ENCODE measurements at regions not wholly inside any gene's neighbourhood (a gene's known extent, or its start where the extent isn't known, plus 50 kb on each side); places are given as distances from the start of the nearest gene placed in this dataset.

- no peaks in the 10 kb centered on the region for H4K20me1 ChIP-seq (ENCODE audit: insufficient read depth, low read length)
- TF ChIP-seq PLSCR1 (CRISPR knock-in tag; IDR thresholded peaks at IDR 0.05; ENCODE audit: borderline replicate concordance) (no peak), HMG20B (CRISPR knock-in tag; conservative IDR thresholded peaks at IDR 0.05) (no peak), ZNF124 (CRISPR knock-in tag; IDR thresholded peaks at IDR 0.05) (no peak)
- H3K4me1 ChIP-seq (ENCODE audit: insufficient read depth, low read length), result no peaks in the 10 kb centered on the region
- ATAC-seq (no peak), FAIRE-seq (no peak), DNase-seq (ENCODE audit: low spot score) (no peak)
- CTCF ChIA-PET (ENCODE audit: low intra/inter-chr PET ratio, low total read pairs), result no interaction called here
- H3K27ac ChIP-seq (ENCODE audit: extremely low read length, insufficient read depth, low read length), result no peak overlapping the region
- POLR2A ChIA-PET, result no interaction called here
- no peaks in the 10 kb centered on the region for H3K36me3 ChIP-seq (replicated peaks in 1 of 2; ENCODE audit: control insufficient read depth in 1 of 2, insufficient read depth in 2 of 2, low read length in 2 of 2)
- intact Hi-C loops (cut with micrococcal nuclease; ENCODE audit: unreplicated experiment), result no loop called here
- no TSS peak for BruUV-seq (replicated peaks)
- in situ Hi-C loops (cut with HindIII; ENCODE audit: extremely low pct_ligation_motif_present, low pct_unique_long_range_greater_than_20kb), result no loop called here
- H3K4me2 ChIP-seq (ENCODE audit: low read depth, low read length), result no peak overlapping the region
- H3K79me2 ChIP-seq (ENCODE audit: insufficient read depth, low read length), result no peaks in the 10 kb centered on the region
- H3K4me3 ChIP-seq (replicated peaks in 1 of 3; ENCODE audit: insufficient read depth in 1 of 3, low read depth in 2 of 3, low read length in 3 of 3), result no peak overlapping the region
- WGBS (ENCODE audit: low lambda C conversion rate), result 33% methylated on average over 4 of the region's 4 CpGs
- H3K9me3 ChIP-seq (ENCODE audit: low read length), result 0 out of 2 replicates have a peak, but pooled peaks cover 5% of the 10 kb centered on the region
- no peak overlapping the region for H2AFZ ChIP-seq (ENCODE audit: low read length)
- H3K9ac ChIP-seq (ENCODE audit: insufficient read depth, low read depth, low read length), result no peak overlapping the region
- H3K27me3 ChIP-seq (ENCODE audit: control insufficient read depth in 1 of 2, insufficient read depth in 2 of 2, low read length in 2 of 2), result no peaks in the 10 kb centered on the region
These were observed 530.5 kb downstream of the MTRR start for GRCh38 chr5:8399471-8399870.

- intact Hi-C loops (cut with micrococcal nuclease; ENCODE audit: unreplicated experiment), result no loop called here
- no peak for FAIRE-seq
- no peak overlapping the region for H3K4me3 ChIP-seq (replicated peaks in 1 of 3; ENCODE audit: insufficient read depth in 1 of 3, low read depth in 2 of 3, low read length in 3 of 3)
- 8% methylated on average over 2 of the region's 2 CpGs for WGBS (ENCODE audit: low lambda C conversion rate)
- DNase-seq (ENCODE audit: low spot score), result no peak
- peaks cover 18% of the 10 kb centered on the region; the same call in 1 of the 2 replicates for H3K9me3 ChIP-seq (ENCODE audit: low read length)
- H3K9ac ChIP-seq (ENCODE audit: insufficient read depth, low read depth, low read length), result no peak overlapping the region
- H3K79me2 ChIP-seq (ENCODE audit: insufficient read depth, low read length), result no peaks in the 10 kb centered on the region
- no peak overlapping the region for H3K4me2 ChIP-seq (ENCODE audit: low read depth, low read length)
- no peaks in the 10 kb centered on the region for H3K27me3 ChIP-seq (ENCODE audit: control insufficient read depth in 1 of 2, insufficient read depth in 2 of 2, low read length in 2 of 2)
- H3K27ac ChIP-seq (ENCODE audit: extremely low read length, insufficient read depth, low read length), result no peak overlapping the region
- POLR2A ChIA-PET, result no interaction called here
- in situ Hi-C loops (cut with HindIII; ENCODE audit: extremely low pct_ligation_motif_present, low pct_unique_long_range_greater_than_20kb), result no loop called here
- no peak for TF ChIP-seq NFKBIZ (CRISPR knock-in tag; IDR thresholded peaks at IDR 0.05)
- no peak for TF ChIP-seq ZNF629 (CRISPR knock-in tag; conservative IDR thresholded peaks at IDR 0.05)
- TF ChIP-seq TEAD2 (CRISPR knock-in tag; IDR thresholded peaks at IDR 0.05), result no peak
- TF ChIP-seq MIXL1 (CRISPR knock-in tag; IDR thresholded peaks at IDR 0.05), result no peak
- TF ChIP-seq MXI1 (IDR thresholded peaks at IDR 0.05; ENCODE audit: borderline replicate concordance, low read depth, low read length), result no peak
- no peak for TF ChIP-seq PHB2 (IDR thresholded peaks at IDR 0.05; ENCODE audit: partially characterized antibody)
- no peak for TF ChIP-seq ZFAT (CRISPR knock-in tag; conservative IDR thresholded peaks at IDR 0.05)
- no peak for TF ChIP-seq ZNF772 (CRISPR knock-in tag; IDR thresholded peaks at IDR 0.05)
- no peak for TF ChIP-seq CAMTA2 (CRISPR knock-in tag; IDR thresholded peaks at IDR 0.05; ENCODE audit: borderline replicate concordance)
- TF ChIP-seq RBM39 (IDR thresholded peaks at IDR 0.05; ENCODE audit: low read depth, low read length, poor library complexity, severe bottlenecking), result no peak
- no peak for TF ChIP-seq ZNF576 (CRISPR knock-in tag; IDR thresholded peaks at IDR 0.05)
- no peak for TF ChIP-seq SUZ12 (IDR thresholded peaks at IDR 0.05; ENCODE audit: low read depth, low read length)
- no peak overlapping the region for H2AFZ ChIP-seq (ENCODE audit: low read length)
- H3K4me1 ChIP-seq (ENCODE audit: insufficient read depth, low read length), result no peaks in the 10 kb centered on the region
- CTCF ChIA-PET (ENCODE audit: low intra/inter-chr PET ratio, low total read pairs), result no interaction called here
- no peak for ATAC-seq
- no peaks in the 10 kb centered on the region for H4K20me1 ChIP-seq (ENCODE audit: insufficient read depth, low read length)
- BruUV-seq (replicated peaks), result no TSS peak
- H3K36me3 ChIP-seq (replicated peaks in 1 of 2; ENCODE audit: control insufficient read depth in 1 of 2, insufficient read depth in 2 of 2, low read length in 2 of 2), result no peaks in the 10 kb centered on the region
These were observed 539.3 kb downstream of the MTRR start for GRCh38 chr5:8408258-8408657.
